ENCODE measurements at regions not wholly inside any gene's neighbourhood (a gene's known extent, or its start where the extent isn't known, plus 50 kb on each side); places are given as distances from the start of the nearest gene placed in this dataset.

GRCh38 chr4:151901631-151902030 is 140.8 kb upstream of the GATB start:
- DNase-seq (ENCODE audit: low read depth in 2 of 2) = no peak

- no peak for DNase-seq (ENCODE audit: low read depth in 2 of 2)
These were observed 136.1 kb upstream of the GATB start for GRCh38 chr4:151896880-151897279.

GRCh38 chr4:151895671-151896070 is 134.9 kb upstream of the GATB start:
- DNase-seq (ENCODE audit: low read depth in 2 of 2) = no peak

GRCh38 chr4:151894246-151894645 is 133.4 kb upstream of the GATB start:
- DNase-seq (ENCODE audit: low read depth in 2 of 2) = no peak

- no peak for DNase-seq (ENCODE audit: low read depth in 2 of 2)
These were observed 127.6 kb upstream of the GATB start for GRCh38 chr4:151888367-151888866.

- DNase-seq (ENCODE audit: low read depth in 2 of 2) = no peak
These were observed 127.0 kb upstream of the GATB start for GRCh38 chr4:151887816-151888180.

GRCh38 chr4:151887031-151887815 is 126.4 kb upstream of the GATB start:
- DNase-seq (ENCODE audit: low read depth in 2 of 2) = no peak

GRCh38 chr4:151885123-151885522 is 124.3 kb upstream of the GATB start:
- no peak for DNase-seq (ENCODE audit: low read depth in 2 of 2)

- no peak for DNase-seq (ENCODE audit: low read depth in 2 of 2)
These were observed 122.9 kb upstream of the GATB start for GRCh38 chr4:151883747-151884146.

- no peak for DNase-seq (ENCODE audit: low read depth in 2 of 2)
These were observed 121.4 kb upstream of the GATB start for GRCh38 chr4:151882072-151882803.

GRCh38 chr4:151879705-151880445 is 119.1 kb upstream of the GATB start:
- no peak for DNase-seq (ENCODE audit: low read depth in 2 of 2)

- no peak for DNase-seq (ENCODE audit: low read depth in 2 of 2)
These were observed 115.7 kb upstream of the GATB start for GRCh38 chr4:151876381-151876988.

GRCh38 chr4:151874328-151874727 is 113.5 kb upstream of the GATB start:
- DNase-seq (ENCODE audit: low read depth in 2 of 2) = no peak

GRCh38 chr4:151866592-151866918 is 105.7 kb upstream of the GATB start:
- DNase-seq (ENCODE audit: low read depth in 2 of 2) = no peak

- no peak for DNase-seq (ENCODE audit: low read depth in 2 of 2)
These were observed 105.2 kb upstream of the GATB start for GRCh38 chr4:151865744-151866591.

- DNase-seq (ENCODE audit: low read depth in 2 of 2) = no peak
These were observed 104.5 kb upstream of the GATB start for GRCh38 chr4:151865312-151865711.

GRCh38 chr4:151864068-151864467 is 103.3 kb upstream of the GATB start:
- no peak for DNase-seq (ENCODE audit: low read depth in 2 of 2)

GRCh38 chr4:151862766-151863165 is 102.0 kb upstream of the GATB start:
- no peak for DNase-seq (ENCODE audit: low read depth in 2 of 2)

GRCh38 chr4:151860561-151861093 is 99.8 kb upstream of the GATB start:
- DNase-seq (ENCODE audit: low read depth in 2 of 2) = no peak

- no peak for DNase-seq (ENCODE audit: low read depth in 2 of 2)
These were observed 98.8 kb upstream of the GATB start for GRCh38 chr4:151859641-151860040.

GRCh38 chr4:151858356-151858755 is 97.5 kb upstream of the GATB start:
- DNase-seq (ENCODE audit: low read depth in 2 of 2) = no peak
